ENCODE measurements at regions not wholly inside any gene's neighbourhood (a gene's known extent, or its start where the extent isn't known, plus 50 kb on each side); places are given as distances from the start of the nearest gene placed in this dataset.
"Not testable (repeated sequence)": the region's sequence is repeated elsewhere in the genome, so short reads cannot be mapped to it uniquely, and the experiment has no call there.

GRCh38 chr6:137395316-137395715 is 98.9 kb downstream of the OLIG3 start:
- DNase-seq, result no peak

GRCh38 chr6:137391061-137391814 is 103.0 kb downstream of the OLIG3 start:
- no peak for DNase-seq

- no peak for DNase-seq
Measured at GRCh38 chr6:137390334-137390733, 103.9 kb downstream of the OLIG3 start.

GRCh38 chr6:137389150-137389704 is 105.0 kb downstream of the OLIG3 start:
- no peak for DNase-seq

- DNase-seq, result no peak
Measured at GRCh38 chr6:137387096-137387764, 107.0 kb downstream of the OLIG3 start.

- not testable (repeated sequence) for DNase-seq
Measured at GRCh38 chr6:137383287-137383686, 110.9 kb downstream of the OLIG3 start.

GRCh38 chr6:137378090-137378369 is 116.2 kb downstream of the OLIG3 start:
- DNase-seq, result no peak

- no peak for DNase-seq
Measured at GRCh38 chr6:137373296-137373695, 120.9 kb downstream of the OLIG3 start.

GRCh38 chr6:137372532-137372931 is 121.7 kb downstream of the OLIG3 start:
- DNase-seq, result no peak

- no peak for DNase-seq
Measured at GRCh38 chr6:137371634-137372016, 122.6 kb downstream of the OLIG3 start.

- DNase-seq, result no peak
Measured at GRCh38 chr6:137370871-137371633, 123.1 kb downstream of the OLIG3 start.

GRCh38 chr6:137369136-137369535 is 125.1 kb downstream of the OLIG3 start:
- DNase-seq, result no peak

GRCh38 chr6:137365707-137366437 is 128.3 kb downstream of the OLIG3 start:
- DNase-seq, result no peak

GRCh38 chr6:137363805-137364138 is 130.4 kb downstream of the OLIG3 start:
- no peak for DNase-seq

- DNase-seq, result no peak
Measured at GRCh38 chr6:137362878-137363804, 131.1 kb downstream of the OLIG3 start.

- DNase-seq, result no peak
Measured at GRCh38 chr6:137361701-137362100, 132.5 kb downstream of the OLIG3 start.

GRCh38 chr6:137358273-137358672 is 135.9 kb downstream of the OLIG3 start:
- DNase-seq, result no peak

GRCh38 chr6:137357948-137358266 is 136.3 kb downstream of the OLIG3 start:
- DNase-seq, result no peak

- no peak for DNase-seq
Measured at GRCh38 chr6:137357263-137357947, 136.8 kb downstream of the OLIG3 start.

GRCh38 chr6:137353842-137354397 is 134.7 kb upstream of the IFNGR1 start:
- DNase-seq, result no peak

GRCh38 chr6:137353346-137353745 is 134.2 kb upstream of the IFNGR1 start:
- DNase-seq, result no peak
